ENCODE measurements at regions not wholly inside any gene's neighbourhood (a gene's known extent, or its start where the extent isn't known, plus 50 kb on each side); places are given as distances from the start of the nearest gene placed in this dataset.

GRCh38 chr14:26143057-26143456 lies 454.8 kb downstream of the NOVA1 start:
- no peak overlapping the region for H2AK9ac ChIP-seq (replicated peaks; ENCODE audit: low read depth, low read length, poor library complexity)
- no peak overlapping the region for H4K8ac ChIP-seq (ENCODE audit: low read depth in 2 of 2, low read length in 2 of 2)
- no peak overlapping the region for H3K4ac ChIP-seq (ENCODE audit: low read depth, low read length)
- H3K9me3 ChIP-seq (ENCODE audit: control insufficient read depth, insufficient read depth, low read length) = no peaks in the 10 kb centered on the region; the same call in 1 of the 2 replicates
- no peak overlapping the region for H2BK5ac ChIP-seq (ENCODE audit: low read depth, low read length, poor library complexity, severe bottlenecking)
- no peak overlapping the region for H2BK20ac ChIP-seq (ENCODE audit: low read depth, low read length)
- H2AK5ac ChIP-seq (ENCODE audit: low read depth, low read length) = no peak overlapping the region
- H3K4me3 ChIP-seq (ENCODE audit: insufficient read depth, low read depth, low read length) = no peak overlapping the region
- H3K79me1 ChIP-seq (ENCODE audit: low read depth in 1 of 2, low read length in 2 of 2) = no peaks in the 10 kb centered on the region
- DNase-seq = no peak
- H2AFZ ChIP-seq (replicated peaks; ENCODE audit: low read length, poor library complexity) = no peak overlapping the region
- H3K27me3 ChIP-seq (ENCODE audit: control insufficient read depth, insufficient read depth, low read length) = no peaks in the 10 kb centered on the region
- H3K9me1 ChIP-seq (ENCODE audit: insufficient read depth, low read length) = no peaks in the 10 kb centered on the region
- in situ Hi-C loops (cut with MboI; ENCODE audit: low sequenced_read_pairs) = no loop called here
- no peak overlapping the region for H3K56ac ChIP-seq (ENCODE audit: extremely low read depth, insufficient read depth, low read length)
- no peak for ATAC-seq (ENCODE audit: low read depth)
- TF ChIP-seq MAZ (IDR thresholded peaks at IDR 0.05; ENCODE audit: borderline replicate concordance, low read depth, low read length) (no peak), NFE2L2 (IDR thresholded peaks at IDR 0.05; ENCODE audit: low read depth, low read length) (no peak), POLR2A (IDR thresholded peaks at IDR 0.05; ENCODE audit: low read depth, low read length) (no peak), MAFK (IDR thresholded peaks at IDR 0.05; ENCODE audit: low read depth, low read length) (no peak)
- no peaks in the 10 kb centered on the region for H3K36me3 ChIP-seq (ENCODE audit: control insufficient read depth, insufficient read depth, low read length)
- no peaks in the 10 kb centered on the region for H3K4me1 ChIP-seq (ENCODE audit: control insufficient read depth, insufficient read depth, low read length)
- no peak overlapping the region for H3K14ac ChIP-seq (replicated peaks; ENCODE audit: low read depth, low read length)
- WGBS, 2 experiments (ENCODE audit: extremely low coverage in 2 of 2, insufficient read length in 1 of 2) = 40% methylated on average over 1 of the region's 2 CpGs; no CpG with 5 or more reads in 1 of the 2 experiments
- H3K9ac ChIP-seq (ENCODE audit: low read depth, low read length) = no peak overlapping the region
- H3K18ac ChIP-seq (ENCODE audit: low read depth, low read length) = no peak overlapping the region
- intact Hi-C loops (cut with micrococcal nuclease) = no loop called here
- no peaks in the 10 kb centered on the region for H4K20me1 ChIP-seq (ENCODE audit: insufficient read depth, low read length)
- no peak overlapping the region for H3K4me2 ChIP-seq (ENCODE audit: low read depth, low read length)
- no peak overlapping the region for H3K23ac ChIP-seq (ENCODE audit: low read depth, low read length)
- no TSS peak for BruUV-seq (replicated peaks)
- no peak overlapping the region for H2BK120ac ChIP-seq (ENCODE audit: low read depth, low read length)
- dilution Hi-C loops (cut with HindIII; ENCODE audit: low sequenced_read_pairs, unreplicated experiment) = no loop called here
- POLR2A ChIA-PET (ENCODE audit: unreplicated experiment) = no interaction called here
- no peak overlapping the region for H4K91ac ChIP-seq (ENCODE audit: insufficient read depth, low read depth, low read length)
- CTCF ChIA-PET = interaction anchor here (0.7 kb wide), 1 partner anchor 41 kb away, joined by 3 read pairs; no protein-coding TSS in a partner anchor
- no peak overlapping the region for H4K5ac ChIP-seq (ENCODE audit: low read depth, low read length)
- no peak overlapping the region for H3K27ac ChIP-seq (ENCODE audit: insufficient read depth, low read length)
- H2BK15ac ChIP-seq (ENCODE audit: low read depth, low read length) = no peak overlapping the region
